ENCODE measurements at regions not wholly inside any gene's neighbourhood (a gene's known extent, or its start where the extent isn't known, plus 50 kb on each side); places are given as distances from the start of the nearest gene placed in this dataset.

GRCh38 chr6:143609972-143610371, 67.8 kb upstream of the PHACTR2 start:
- Histone ChIP-seq H3K36me3 (ENCODE audit: control insufficient read depth, insufficient read depth, low read length) (peaks cover 4% of the 10 kb centered on the region), H3K27ac (ENCODE audit: low read length) (no peak overlapping the region), H3K27me3 (ENCODE audit: control insufficient read depth, insufficient read depth, low read length) (no peaks in the 10 kb centered on the region), H3K9me3 (ENCODE audit: control insufficient read depth, low read depth, low read length) (no peaks in the 10 kb centered on the region), H3K4me3 (ENCODE audit: low read length) (no peak overlapping the region), H3K4me1 (ENCODE audit: control insufficient read depth, insufficient read depth, low read length) (no peaks in the 10 kb centered on the region)
- WGBS (ENCODE audit: insufficient coverage, low lambda C conversion rate): no CpG with 5 or more reads among the region's 1 CpG
- no peak for DNase-seq

GRCh38 chr6:143609501-143609900, 68.3 kb upstream of the PHACTR2 start:
- Histone ChIP-seq H3K36me3 (ENCODE audit: control insufficient read depth, insufficient read depth, low read length) (peaks cover 4% of the 10 kb centered on the region), H3K27ac (ENCODE audit: low read length) (no peak overlapping the region), H3K4me3 (ENCODE audit: low read length) (no peak overlapping the region), H3K9me3 (ENCODE audit: control insufficient read depth, low read depth, low read length) (no peaks in the 10 kb centered on the region), H3K27me3 (ENCODE audit: control insufficient read depth, insufficient read depth, low read length) (no peaks in the 10 kb centered on the region), H3K4me1 (ENCODE audit: control insufficient read depth, insufficient read depth, low read length) (no peaks in the 10 kb centered on the region)
- DNase-seq: no peak
- WGBS (ENCODE audit: insufficient coverage, low lambda C conversion rate): 83% methylated on average over 1 of the region's 1 CpG

GRCh38 chr6:143608906-143609305, 68.9 kb upstream of the PHACTR2 start:
- Histone ChIP-seq H3K9me3 (ENCODE audit: control insufficient read depth, low read depth, low read length) (no peaks in the 10 kb centered on the region), H3K27ac (ENCODE audit: low read length) (no peak overlapping the region), H3K4me3 (ENCODE audit: low read length) (no peak overlapping the region), H3K36me3 (ENCODE audit: control insufficient read depth, insufficient read depth, low read length) (peaks cover 4% of the 10 kb centered on the region), H3K27me3 (ENCODE audit: control insufficient read depth, insufficient read depth, low read length) (no peaks in the 10 kb centered on the region), H3K4me1 (ENCODE audit: control insufficient read depth, insufficient read depth, low read length) (no peaks in the 10 kb centered on the region)
- WGBS (ENCODE audit: insufficient coverage, low lambda C conversion rate): 100% methylated on average over 2 of the region's 5 CpGs
- DNase-seq: no peak

GRCh38 chr6:143607974-143608373, 69.8 kb upstream of the PHACTR2 start:
- Histone ChIP-seq H3K27me3 (ENCODE audit: control insufficient read depth, insufficient read depth, low read length) (no peaks in the 10 kb centered on the region), H3K9me3 (ENCODE audit: control insufficient read depth, low read depth, low read length) (no peaks in the 10 kb centered on the region), H3K27ac (ENCODE audit: low read length) (no peak overlapping the region), H3K4me1 (ENCODE audit: control insufficient read depth, insufficient read depth, low read length) (no peaks in the 10 kb centered on the region), H3K4me3 (ENCODE audit: low read length) (no peak overlapping the region), H3K36me3 (ENCODE audit: control insufficient read depth, insufficient read depth, low read length) (peaks cover 4% of the 10 kb centered on the region)
- no peak for DNase-seq
- no CpG with 5 or more reads among the region's 7 CpGs for WGBS (ENCODE audit: insufficient coverage, low lambda C conversion rate)

- WGBS (ENCODE audit: insufficient coverage, low lambda C conversion rate): 94% methylated on average over 2 of the region's 7 CpGs
- Histone ChIP-seq H3K27ac (ENCODE audit: low read length) (no peak overlapping the region), H3K27me3 (ENCODE audit: control insufficient read depth, insufficient read depth, low read length) (no peaks in the 10 kb centered on the region), H3K4me3 (ENCODE audit: low read length) (no peak overlapping the region), H3K36me3 (ENCODE audit: control insufficient read depth, insufficient read depth, low read length) (peaks cover 4% of the 10 kb centered on the region), H3K9me3 (ENCODE audit: control insufficient read depth, low read depth, low read length) (no peaks in the 10 kb centered on the region), H3K4me1 (ENCODE audit: control insufficient read depth, insufficient read depth, low read length) (no peaks in the 10 kb centered on the region)
- DNase-seq: no peak
Observed at GRCh38 chr6:143607168-143607567, 70.6 kb upstream of the PHACTR2 start.

GRCh38 chr6:143605906-143606521, 71.8 kb upstream of the PHACTR2 start:
- no peak overlapping the region for H3K27ac ChIP-seq (ENCODE audit: low read length)
- no peak for DNase-seq
- peaks cover 4% of the 10 kb centered on the region for H3K36me3 ChIP-seq (ENCODE audit: control insufficient read depth, insufficient read depth, low read length)
- H3K4me1 ChIP-seq (ENCODE audit: control insufficient read depth, insufficient read depth, low read length): no peaks in the 10 kb centered on the region
- H3K27me3 ChIP-seq (ENCODE audit: control insufficient read depth, insufficient read depth, low read length): no peaks in the 10 kb centered on the region
- no peaks in the 10 kb centered on the region for H3K9me3 ChIP-seq (ENCODE audit: control insufficient read depth, low read depth, low read length)
- 100% methylated on average over 6 of the region's 6 CpGs for WGBS (ENCODE audit: insufficient coverage, low lambda C conversion rate)
- no peak overlapping the region for H3K4me3 ChIP-seq (ENCODE audit: low read length)

- Histone ChIP-seq H3K9me3 (ENCODE audit: control insufficient read depth, low read depth, low read length) (no peaks in the 10 kb centered on the region), H3K4me1 (ENCODE audit: control insufficient read depth, insufficient read depth, low read length) (no peaks in the 10 kb centered on the region), H3K36me3 (ENCODE audit: control insufficient read depth, insufficient read depth, low read length) (peaks cover 4% of the 10 kb centered on the region), H3K4me3 (ENCODE audit: low read length) (no peak overlapping the region), H3K27me3 (ENCODE audit: control insufficient read depth, insufficient read depth, low read length) (no peaks in the 10 kb centered on the region), H3K27ac (ENCODE audit: low read length) (no peak overlapping the region)
- WGBS (ENCODE audit: insufficient coverage, low lambda C conversion rate): no CpG with 5 or more reads among the region's 1 CpG
- no peak for DNase-seq
Observed at GRCh38 chr6:143603455-143603854, 74.3 kb upstream of the PHACTR2 start.

- Histone ChIP-seq H3K27ac (ENCODE audit: low read length) (no peak overlapping the region), H3K36me3 (ENCODE audit: control insufficient read depth, insufficient read depth, low read length) (no peaks in the 10 kb centered on the region), H3K4me1 (ENCODE audit: control insufficient read depth, insufficient read depth, low read length) (no peaks in the 10 kb centered on the region), H3K4me3 (ENCODE audit: low read length) (no peak overlapping the region), H3K9me3 (ENCODE audit: control insufficient read depth, low read depth, low read length) (no peaks in the 10 kb centered on the region), H3K27me3 (ENCODE audit: control insufficient read depth, insufficient read depth, low read length) (no peaks in the 10 kb centered on the region)
- DNase-seq: no peak
- 0% methylated on average over 1 of the region's 2 CpGs for WGBS (ENCODE audit: insufficient coverage, low lambda C conversion rate)
Observed at GRCh38 chr6:143601504-143601903, 76.3 kb upstream of the PHACTR2 start.

- Histone ChIP-seq H3K4me3 (ENCODE audit: low read length) (no peak overlapping the region), H3K4me1 (ENCODE audit: control insufficient read depth, insufficient read depth, low read length) (no peaks in the 10 kb centered on the region), H3K36me3 (ENCODE audit: control insufficient read depth, insufficient read depth, low read length) (no peaks in the 10 kb centered on the region), H3K9me3 (ENCODE audit: control insufficient read depth, low read depth, low read length) (no peaks in the 10 kb centered on the region), H3K27ac (ENCODE audit: low read length) (no peak overlapping the region), H3K27me3 (ENCODE audit: control insufficient read depth, insufficient read depth, low read length) (no peaks in the 10 kb centered on the region)
- no peak for DNase-seq
- WGBS (ENCODE audit: insufficient coverage, low lambda C conversion rate): no CpG with 5 or more reads among the region's 2 CpGs
Observed at GRCh38 chr6:143600821-143601220, 76.9 kb upstream of the PHACTR2 start.

- Histone ChIP-seq H3K9me3 (ENCODE audit: control insufficient read depth, low read depth, low read length) (no peaks in the 10 kb centered on the region), H3K27ac (ENCODE audit: low read length) (no peak overlapping the region), H3K4me3 (ENCODE audit: low read length) (no peak overlapping the region)
Observed at GRCh38 chr6:143598466-143599080, 79.2 kb upstream of the PHACTR2 start.

GRCh38 chr6:143596866-143597265, 80.9 kb upstream of the PHACTR2 start:
- Histone ChIP-seq H3K9me3 (ENCODE audit: control insufficient read depth, low read depth, low read length) (no peaks in the 10 kb centered on the region), H3K36me3 (ENCODE audit: control insufficient read depth, insufficient read depth, low read length) (no peaks in the 10 kb centered on the region), H3K4me1 (ENCODE audit: control insufficient read depth, insufficient read depth, low read length) (no peaks in the 10 kb centered on the region), H3K4me3 (ENCODE audit: low read length) (no peak overlapping the region), H3K27me3 (ENCODE audit: control insufficient read depth, insufficient read depth, low read length) (no peaks in the 10 kb centered on the region), H3K27ac (ENCODE audit: low read length) (no peak overlapping the region)
- 100% methylated on average over 2 of the region's 4 CpGs for WGBS (ENCODE audit: insufficient coverage, low lambda C conversion rate)
- no peak for DNase-seq

More at GRCh38 chr6:143598466-143599080, 79.2 kb upstream of the PHACTR2 start:
- WGBS (ENCODE audit: insufficient coverage, low lambda C conversion rate): 83% methylated on average over 1 of the region's 3 CpGs
- DNase-seq: peak in 1 of 2 donors; percentile 17
- Histone ChIP-seq H3K4me1 (ENCODE audit: control insufficient read depth, insufficient read depth, low read length) (no peaks in the 10 kb centered on the region), H3K36me3 (ENCODE audit: control insufficient read depth, insufficient read depth, low read length) (no peaks in the 10 kb centered on the region), H3K27me3 (ENCODE audit: control insufficient read depth, insufficient read depth, low read length) (no peaks in the 10 kb centered on the region)

All from large intestine (tissue), 3 donors.